HG02943 (cell line): ENCODE measurements at regions not wholly inside any gene's neighbourhood (a gene's known extent, or its start where the extent isn't known, plus 50 kb on each side); places are given as distances from the start of the nearest gene placed in this dataset.

Experiments used
- ATAC-seq: cut with Tn5 transposase; IDR thresholded peaks from one replicate; pipeline ENCODE4 v1.9.1; 2021; ENCODE audit warnings: mild to moderate bottlenecking, low read depth, moderate library complexity; ENCODE audit not compliant: unreplicated experiment

GRCh38 chr7:41063116-41063515 lies 639.8 kb downstream of the INHBA start:
- ATAC-seq = no peak

GRCh38 chr7:41060796-41061195 lies 642.1 kb downstream of the INHBA start:
- ATAC-seq = no peak

GRCh38 chr7:41059796-41060195 lies 643.1 kb downstream of the INHBA start:
- ATAC-seq = no peak

GRCh38 chr7:41058986-41059741 lies 643.7 kb downstream of the INHBA start:
- no peak for ATAC-seq

- ATAC-seq = no peak
Measured at GRCh38 chr7:41054960-41055661, 647.8 kb downstream of the INHBA start.

- no peak for ATAC-seq
Measured at GRCh38 chr7:41053820-41054219, 649.1 kb downstream of the INHBA start.

GRCh38 chr7:41052736-41053135 lies 650.2 kb downstream of the INHBA start:
- ATAC-seq = no peak

- ATAC-seq = no peak
Measured at GRCh38 chr7:41052201-41052600, 650.7 kb downstream of the INHBA start.

GRCh38 chr7:41051535-41051934 lies 651.4 kb downstream of the INHBA start:
- ATAC-seq = no peak

GRCh38 chr7:41051062-41051461 lies 651.8 kb downstream of the INHBA start:
- no peak for ATAC-seq

GRCh38 chr7:41048771-41049170 lies 654.1 kb downstream of the INHBA start:
- ATAC-seq = no peak

- no peak for ATAC-seq
Measured at GRCh38 chr7:41047789-41048191, 655.1 kb downstream of the INHBA start.

- no peak for ATAC-seq
Measured at GRCh38 chr7:41047211-41047610, 655.7 kb downstream of the INHBA start.

GRCh38 chr7:41046776-41047175 lies 656.1 kb downstream of the INHBA start:
- no peak for ATAC-seq

GRCh38 chr7:41046221-41046761 lies 656.6 kb downstream of the INHBA start:
- no peak for ATAC-seq

GRCh38 chr7:41045556-41046123 lies 657.2 kb downstream of the INHBA start:
- ATAC-seq = no peak

- no peak for ATAC-seq
Measured at GRCh38 chr7:41039981-41040380, 662.9 kb downstream of the INHBA start.

- no peak for ATAC-seq
Measured at GRCh38 chr7:41039386-41039953, 663.4 kb downstream of the INHBA start.

GRCh38 chr7:41038211-41038610 lies 664.7 kb downstream of the INHBA start:
- ATAC-seq = no peak

- ATAC-seq = no peak
Measured at GRCh38 chr7:41037691-41038090, 665.2 kb downstream of the INHBA start.

- no peak for ATAC-seq
Measured at GRCh38 chr7:41035794-41036193, 667.1 kb downstream of the INHBA start.
